SK-N-SH (cell line): ENCODE measurements at regions not wholly inside any gene's neighbourhood (a gene's known extent, or its start where the extent isn't known, plus 50 kb on each side); places are given as distances from the start of the nearest gene placed in this dataset.

Source experiments
- CTCF ChIA-PET: fragments of 300-600, 350-600 bp; formaldehyde crosslinking; extraction: SDS; loops from one replicate; lab custom pipeline; 2021; lab: Yijun Ruan, JAX
- POLR2A ChIA-PET: fragments of 350-600 bp; sonication (Branson Sonifier 250); formaldehyde crosslinking; extraction: SDS; loops from one replicate; lab custom pipeline; 2020; ENCODE audit warnings: antibody characterized with exemption, inconsistent platforms; lab: Yijun Ruan, JAX
- DNase-seq: peaks from one replicate; pipeline ENCODE4 v3.0.0; 2012
- H2AFZ ChIP-seq: fragments of 200-600 bp; sonication (generic); 2 replicates; pipeline ENCODE4 v1.8.1; 2016; ENCODE audit warnings: antibody characterized with exemption, mild to moderate bottlenecking, low read depth
- H3F3A ChIP-seq: fragments of 200-600 bp; sonication (generic); replicated peaks from 2 replicates; pipeline ENCODE3; 2016; ENCODE audit warnings: antibody characterized with exemption, mild to moderate bottlenecking; ENCODE audit not compliant: insufficient read depth
- H3K27ac ChIP-seq, 2 experiments: fragments of 200-500 bp in 1 of 2; fragments of 200-600 bp in 1 of 2; sonication (Bioruptor generic) in 1 of 2; sonication (generic), shearing (Covaris generic) in 1 of 2; 2 replicates each; pipeline versions ENCODE4 v1.5.1 to v1.6.1; 2014 to 2016; ENCODE audit warnings: low read depth in 2 of 2, inconsistent platforms in 1 of 2, low read length in 1 of 2, mild to moderate bottlenecking in 1 of 2, mixed read lengths in 1 of 2
- H3K27me3 ChIP-seq: fragments of 200-600 bp; sonication (generic), shearing (Covaris generic); 2 replicates; pipeline ENCODE4 v1.6.1; 2016; ENCODE audit warnings: mixed run types; ENCODE audit not compliant: insufficient read depth
- H3K36me3 ChIP-seq, 2 experiments: fragments of 200-500 bp in 1 of 2; fragments of 200-600 bp in 1 of 2; sonication (Bioruptor generic) in 1 of 2; sonication (generic) in 1 of 2; replicated peaks in 1 of 2; 2 replicates each; pipeline versions ENCODE3 to v1.5.1; 2014 to 2016; ENCODE audit warnings: low read length in 1 of 2, mild to moderate bottlenecking in 1 of 2; ENCODE audit not compliant: insufficient read depth in 2 of 2, control insufficient read depth in 1 of 2
- H3K4me1 ChIP-seq, 2 experiments: fragments of 200-500 bp in 1 of 2; fragments of 200-600 bp in 1 of 2; sonication (Bioruptor generic) in 1 of 2; sonication (generic), shearing (Covaris generic) in 1 of 2; 2 replicates each; pipeline versions ENCODE4 v1.5.1 to v1.6.1; 2014 to 2016; ENCODE audit warnings: low read depth in 1 of 2, low read length in 1 of 2, mixed run types in 1 of 2; ENCODE audit not compliant: insufficient read depth in 2 of 2, control insufficient read depth in 1 of 2
- H3K4me2 ChIP-seq: fragments of 200-600 bp; sonication (generic), shearing (Covaris generic); 2 replicates; pipeline ENCODE4 v1.6.1; 2017; ENCODE audit warnings: mixed run types
- H3K4me3 ChIP-seq, 2 experiments: fragments of 200-500 bp in 1 of 2; fragments of 200-600 bp in 1 of 2; sonication (Bioruptor generic) in 1 of 2; sonication (generic), shearing (Covaris generic) in 1 of 2; 2 replicates each; pipeline versions ENCODE4 v1.5.1 to v1.8.1; 2014 to 2016; ENCODE audit warnings: low read depth in 2 of 2, inconsistent platforms in 1 of 2, low read length in 1 of 2, mild to moderate bottlenecking in 1 of 2, mixed read lengths in 1 of 2, moderate library complexity in 1 of 2
- H3K79me2 ChIP-seq: fragments of 200-600 bp; sonication (generic); 2 replicates; pipeline ENCODE4 v1.8.1; 2017; ENCODE audit warnings: mild to moderate bottlenecking; ENCODE audit not compliant: insufficient read depth
- H3K9ac ChIP-seq: fragments of 200-600 bp; sonication (generic); 2 replicates; pipeline ENCODE4 v1.6.1; 2017; ENCODE audit warnings: mixed run types
- H3K9me2 ChIP-seq: fragments of 200-600 bp; sonication (generic); 2 replicates; pipeline ENCODE4 v1.6.1; 2017; ENCODE audit warnings: mixed run types
- H3K9me3 ChIP-seq: fragments of 200-600 bp; sonication (generic); 2 replicates; pipeline ENCODE4 v1.6.1; 2017; ENCODE audit warnings: mixed run types, mild to moderate bottlenecking, moderate library complexity
- H4K20me1 ChIP-seq: fragments of 200-600 bp; sonication (generic); 2 replicates; pipeline ENCODE4 v1.6.1; 2017; ENCODE audit warnings: mild to moderate bottlenecking, mixed run types; ENCODE audit not compliant: insufficient read depth
- CHD2 ChIP-seq: fragments of 150-350 bp; IDR thresholded peaks from 2 replicates; pipeline ENCODE4 v1.6.1; 2018; ENCODE audit warnings: low read length; ENCODE audit not compliant: partially characterized antibody
- EZH2phosphoT487 ChIP-seq: fragments of 200-600 bp; sonication (generic); IDR thresholded peaks from 2 replicates; pipeline ENCODE4 v1.6.1; 2017; ENCODE audit warnings: low read depth, mixed run types, mild to moderate bottlenecking, antibody characterized with exemption, moderate library complexity, borderline replicate concordance
- FOSL2 ChIP-seq: IDR thresholded peaks from 2 replicates; pipeline ENCODE4 v1.4.0; 2012; ENCODE audit warnings: low read depth, mild to moderate bottlenecking, moderate library complexity, borderline replicate concordance
- FOXM1 ChIP-seq: IDR thresholded peaks from 2 replicates; pipeline ENCODE4 v1.4.0; 2012; ENCODE audit warnings: low read depth, mild to moderate bottlenecking
- GABPA ChIP-seq: IDR thresholded peaks from 2 replicates; pipeline ENCODE4 v1.4.0; 2012; ENCODE audit warnings: low read depth, mild to moderate bottlenecking
- JUND ChIP-seq: IDR thresholded peaks from 2 replicates; pipeline ENCODE4 v1.4.0; 2012
- MEF2A ChIP-seq: IDR thresholded peaks from 2 replicates; pipeline ENCODE4 v1.4.0; 2012; ENCODE audit warnings: low read depth, borderline replicate concordance
- MXI1 ChIP-seq: IDR thresholded peaks from 2 replicates; pipeline ENCODE4 v1.6.1; 2012; ENCODE audit warnings: mild to moderate bottlenecking, low read depth, low read length, improper control_type of control experiment
- NFIC ChIP-seq: IDR thresholded peaks from 2 replicates; pipeline ENCODE4 v1.4.0; 2012; ENCODE audit warnings: borderline replicate concordance
- POLR2AphosphoS5 ChIP-seq: IDR thresholded peaks from 2 replicates; pipeline ENCODE4 v1.6.1; 2012; ENCODE audit warnings: low read depth, low read length
- RXRA ChIP-seq: IDR thresholded peaks from 2 replicates; pipeline ENCODE4 v1.4.0; 2012; ENCODE audit warnings: low read depth, mild to moderate bottlenecking, borderline replicate concordance
- SMC3 ChIP-seq: IDR thresholded peaks from 2 replicates; pipeline ENCODE4 v1.6.1; 2012; ENCODE audit warnings: low read depth, low read length, improper control_type of control experiment
- TAF1 ChIP-seq: IDR thresholded peaks from 2 replicates; pipeline ENCODE4 v1.6.1; 2012; ENCODE audit warnings: low read depth, mild to moderate bottlenecking, low read length, moderate library complexity, borderline replicate concordance
- TCF12 ChIP-seq: IDR thresholded peaks from 2 replicates; pipeline ENCODE4 v1.4.0; 2012
- TEAD4 ChIP-seq: IDR thresholded peaks from 2 replicates; pipeline ENCODE4 v1.4.0; 2012; ENCODE audit warnings: mild to moderate bottlenecking, borderline replicate concordance; ENCODE audit not compliant: insufficient read depth
- YY1 ChIP-seq: IDR thresholded peaks from 2 replicates; pipeline ENCODE4 v1.4.0; 2012; ENCODE audit warnings: low read depth, mild to moderate bottlenecking
- WGBS: methylation state at CpG from one replicate; pipeline ENCODE4 v1.1.6; 2017; ENCODE audit warnings: low lambda C conversion rate; 5-methylcytosine and 5-hydroxymethylcytosine counted together
- TF ChIP-seq, protein P1 (sequence below): IDR thresholded peaks from 2 replicates; pipeline ENCODE4 v1.6.1; 2012; ENCODE audit warnings: mild to moderate bottlenecking, low read depth, low read length, moderate library complexity
- TF ChIP-seq, protein P2 (sequence below): IDR thresholded peaks from 2 replicates; pipeline ENCODE4 v1.4.0; 2012; ENCODE audit warnings: low read depth
- TF ChIP-seq, protein P3 (sequence below): fragments of 150-350 bp; IDR thresholded peaks from 2 replicates; pipeline ENCODE4 v1.6.1; 2016; ENCODE audit warnings: mild to moderate bottlenecking, low read depth, low read length
- TF ChIP-seq, protein P4 (sequence below): IDR thresholded peaks from 2 replicates; pipeline ENCODE4 v1.4.0; 2012; ENCODE audit warnings: low read depth, borderline replicate concordance
- TF ChIP-seq, protein P5 (sequence below): fragments of 150-350 bp; IDR thresholded peaks from 2 replicates; pipeline ENCODE4 v1.6.1; 2017; ENCODE audit warnings: antibody characterized with exemption, low read length, low read depth, borderline replicate concordance

DNA sequence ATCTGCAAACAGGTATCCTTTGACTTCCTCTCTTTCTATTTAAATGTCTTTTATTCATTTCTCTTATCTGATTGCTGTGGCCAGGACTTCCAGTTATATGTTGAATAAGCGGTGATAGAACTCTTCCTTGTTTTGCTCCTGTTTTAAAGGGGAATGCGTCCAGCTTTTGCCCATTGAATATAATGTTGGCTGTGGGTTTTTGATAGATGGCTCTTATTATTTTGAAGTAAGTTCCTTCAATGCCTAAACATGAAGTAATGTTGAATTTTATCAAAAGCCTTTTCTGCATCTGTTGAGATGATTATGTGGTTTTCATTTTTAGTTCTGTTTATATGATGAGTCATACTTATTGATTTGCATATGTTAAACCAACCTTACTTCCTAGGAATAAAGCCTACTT lies 300.5 kb upstream of the CTNND2 start (continued):
- TF ChIP-seq, protein P1, sequence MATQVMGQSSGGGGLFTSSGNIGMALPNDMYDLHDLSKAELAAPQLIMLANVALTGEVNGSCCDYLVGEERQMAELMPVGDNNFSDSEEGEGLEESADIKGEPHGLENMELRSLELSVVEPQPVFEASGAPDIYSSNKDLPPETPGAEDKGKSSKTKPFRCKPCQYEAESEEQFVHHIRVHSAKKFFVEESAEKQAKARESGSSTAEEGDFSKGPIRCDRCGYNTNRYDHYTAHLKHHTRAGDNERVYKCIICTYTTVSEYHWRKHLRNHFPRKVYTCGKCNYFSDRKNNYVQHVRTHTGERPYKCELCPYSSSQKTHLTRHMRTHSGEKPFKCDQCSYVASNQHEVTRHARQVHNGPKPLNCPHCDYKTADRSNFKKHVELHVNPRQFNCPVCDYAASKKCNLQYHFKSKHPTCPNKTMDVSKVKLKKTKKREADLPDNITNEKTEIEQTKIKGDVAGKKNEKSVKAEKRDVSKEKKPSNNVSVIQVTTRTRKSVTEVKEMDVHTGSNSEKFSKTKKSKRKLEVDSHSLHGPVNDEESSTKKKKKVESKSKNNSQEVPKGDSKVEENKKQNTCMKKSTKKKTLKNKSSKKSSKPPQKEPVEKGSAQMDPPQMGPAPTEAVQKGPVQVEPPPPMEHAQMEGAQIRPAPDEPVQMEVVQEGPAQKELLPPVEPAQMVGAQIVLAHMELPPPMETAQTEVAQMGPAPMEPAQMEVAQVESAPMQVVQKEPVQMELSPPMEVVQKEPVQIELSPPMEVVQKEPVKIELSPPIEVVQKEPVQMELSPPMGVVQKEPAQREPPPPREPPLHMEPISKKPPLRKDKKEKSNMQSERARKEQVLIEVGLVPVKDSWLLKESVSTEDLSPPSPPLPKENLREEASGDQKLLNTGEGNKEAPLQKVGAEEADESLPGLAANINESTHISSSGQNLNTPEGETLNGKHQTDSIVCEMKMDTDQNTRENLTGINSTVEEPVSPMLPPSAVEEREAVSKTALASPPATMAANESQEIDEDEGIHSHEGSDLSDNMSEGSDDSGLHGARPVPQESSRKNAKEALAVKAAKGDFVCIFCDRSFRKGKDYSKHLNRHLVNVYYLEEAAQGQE: no peak
- no peak for TF ChIP-seq MXI1

DNA sequence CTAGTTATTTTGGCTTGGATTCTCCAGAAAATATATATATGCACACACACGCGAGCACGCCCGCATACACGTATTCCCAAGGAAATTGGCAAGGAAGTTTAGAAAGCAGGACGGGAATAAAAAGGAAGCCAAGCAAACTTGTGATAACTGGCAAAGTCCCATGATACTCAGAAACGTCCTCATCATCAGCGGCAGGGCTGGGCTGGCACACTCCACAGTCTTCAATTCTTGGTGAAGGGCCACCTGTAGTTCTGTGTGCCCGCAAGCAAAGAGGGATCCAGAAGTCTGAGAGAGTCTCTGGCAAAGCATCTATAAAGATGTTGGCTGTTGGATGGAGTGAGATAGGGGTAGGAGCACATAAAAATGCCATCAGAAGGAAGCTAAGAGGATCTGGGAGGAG lies 289.3 kb upstream of the CTNND2 start:
- Histone ChIP-seq H3K9me3 (no peaks in the 10 kb centered on the region), H3K27me3 (no peaks in the 10 kb centered on the region), H3K4me1 (no peaks in the 10 kb centered on the region), H3F3A (no peaks in the 10 kb centered on the region), H3K9ac (no peak overlapping the region), H3K36me3 (no peaks in the 10 kb centered on the region), H2AFZ (no peak overlapping the region), H3K4me2 (no peak overlapping the region), H4K20me1 (no peaks in the 10 kb centered on the region), H3K4me3 (no peak overlapping the region), H3K27ac (no peak overlapping the region), H3K79me2 (no peaks in the 10 kb centered on the region), H3K9me2 (0 out of 2 replicates have a peak, but pooled peaks cover 3% of the 10 kb centered on the region)
- no peak for DNase-seq
- WGBS: 66% methylated on average over 9 of the region's 9 CpGs
- ChIA-PET POLR2A (no interaction called here), CTCF (no interaction called here)
- TF ChIP-seq, protein P2, sequence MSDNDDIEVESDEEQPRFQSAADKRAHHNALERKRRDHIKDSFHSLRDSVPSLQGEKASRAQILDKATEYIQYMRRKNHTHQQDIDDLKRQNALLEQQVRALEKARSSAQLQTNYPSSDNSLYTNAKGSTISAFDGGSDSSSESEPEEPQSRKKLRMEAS: no peak
- TF ChIP-seq, protein P3, sequence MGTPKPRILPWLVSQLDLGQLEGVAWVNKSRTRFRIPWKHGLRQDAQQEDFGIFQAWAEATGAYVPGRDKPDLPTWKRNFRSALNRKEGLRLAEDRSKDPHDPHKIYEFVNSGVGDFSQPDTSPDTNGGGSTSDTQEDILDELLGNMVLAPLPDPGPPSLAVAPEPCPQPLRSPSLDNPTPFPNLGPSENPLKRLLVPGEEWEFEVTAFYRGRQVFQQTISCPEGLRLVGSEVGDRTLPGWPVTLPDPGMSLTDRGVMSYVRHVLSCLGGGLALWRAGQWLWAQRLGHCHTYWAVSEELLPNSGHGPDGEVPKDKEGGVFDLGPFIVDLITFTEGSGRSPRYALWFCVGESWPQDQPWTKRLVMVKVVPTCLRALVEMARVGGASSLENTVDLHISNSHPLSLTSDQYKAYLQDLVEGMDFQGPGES: no peak
- TF ChIP-seq FOXM1 (no peak), SMC3 (no peak), JUND (no peak), CHD2 (no peak), TEAD4 (no peak), POLR2AphosphoS5 (no peak), YY1 (no peak), TAF1 (no peak), EZH2phosphoT487 (no peak), RXRA (no peak), MEF2A (no peak), NFIC (no peak), TCF12 (no peak), FOSL2 (no peak), GABPA (no peak)
- TF ChIP-seq, protein P1: no peak
- TF ChIP-seq, protein P4, sequence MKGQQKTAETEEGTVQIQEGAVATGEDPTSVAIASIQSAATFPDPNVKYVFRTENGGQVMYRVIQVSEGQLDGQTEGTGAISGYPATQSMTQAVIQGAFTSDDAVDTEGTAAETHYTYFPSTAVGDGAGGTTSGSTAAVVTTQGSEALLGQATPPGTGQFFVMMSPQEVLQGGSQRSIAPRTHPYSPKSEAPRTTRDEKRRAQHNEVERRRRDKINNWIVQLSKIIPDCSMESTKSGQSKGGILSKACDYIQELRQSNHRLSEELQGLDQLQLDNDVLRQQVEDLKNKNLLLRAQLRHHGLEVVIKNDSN: no peak
- TF ChIP-seq, protein P5, sequence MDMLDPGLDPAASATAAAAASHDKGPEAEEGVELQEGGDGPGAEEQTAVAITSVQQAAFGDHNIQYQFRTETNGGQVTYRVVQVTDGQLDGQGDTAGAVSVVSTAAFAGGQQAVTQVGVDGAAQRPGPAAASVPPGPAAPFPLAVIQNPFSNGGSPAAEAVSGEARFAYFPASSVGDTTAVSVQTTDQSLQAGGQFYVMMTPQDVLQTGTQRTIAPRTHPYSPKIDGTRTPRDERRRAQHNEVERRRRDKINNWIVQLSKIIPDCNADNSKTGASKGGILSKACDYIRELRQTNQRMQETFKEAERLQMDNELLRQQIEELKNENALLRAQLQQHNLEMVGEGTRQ: no peak
